GM18499 (cell line): ENCODE measurements at regions not wholly inside any gene's neighbourhood (a gene's known extent, or its start where the extent isn't known, plus 50 kb on each side); places are given as distances from the start of the nearest gene placed in this dataset.

Experiments used
- ATAC-seq: cut with Tn5 transposase; IDR thresholded peaks from one replicate; pipeline ENCODE4 v1.9.1; 2021; ENCODE audit warnings: moderate number of reproducible peaks; ENCODE audit not compliant: insufficient read depth, unreplicated experiment

GRCh38 chr6:119598883-119599282 lies 249.3 kb upstream of the MAN1A1 start:
- no peak for ATAC-seq

- no peak for ATAC-seq
Measured at GRCh38 chr6:119594907-119595306, 245.3 kb upstream of the MAN1A1 start.

DNA sequence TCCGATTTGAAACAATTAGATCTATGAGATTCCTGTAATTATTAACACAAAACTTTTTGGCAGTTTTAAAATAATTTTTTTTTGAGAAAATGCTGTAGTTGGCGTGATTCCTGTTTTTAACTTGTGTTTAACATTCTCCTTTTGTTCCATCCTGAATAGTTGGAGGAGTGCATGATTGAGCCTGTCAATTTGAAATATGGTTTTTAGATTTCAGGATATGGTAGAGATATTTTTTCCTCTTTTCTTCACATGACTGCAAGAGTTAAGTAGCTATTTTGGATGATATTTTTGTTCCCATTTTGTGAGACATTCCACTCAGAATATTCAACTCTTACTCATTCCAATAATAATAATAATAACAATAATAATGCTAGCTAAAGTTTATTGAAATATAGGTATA lies 241.7 kb upstream of the MAN1A1 start:
- ATAC-seq, result no peak

DNA sequence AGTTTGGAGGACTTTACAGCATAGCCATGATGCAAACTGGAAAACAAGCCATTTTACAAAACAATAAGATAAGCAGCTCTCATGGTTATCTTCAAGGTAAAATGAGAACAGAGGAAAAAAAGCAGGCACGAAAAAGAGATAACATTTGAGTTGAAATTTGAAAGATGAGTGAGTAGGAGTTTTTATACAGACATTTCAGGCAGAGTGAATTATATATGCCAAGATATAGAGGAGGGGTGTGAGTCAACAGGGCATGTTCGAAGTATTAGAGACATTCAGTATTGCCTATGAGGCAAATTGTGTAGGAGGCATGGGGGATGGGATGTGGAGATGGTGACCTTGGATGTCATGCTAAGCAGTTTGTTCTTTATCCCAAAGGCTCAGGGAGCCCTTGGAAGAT lies 240.5 kb upstream of the MAN1A1 start:
- no peak for ATAC-seq

DNA sequence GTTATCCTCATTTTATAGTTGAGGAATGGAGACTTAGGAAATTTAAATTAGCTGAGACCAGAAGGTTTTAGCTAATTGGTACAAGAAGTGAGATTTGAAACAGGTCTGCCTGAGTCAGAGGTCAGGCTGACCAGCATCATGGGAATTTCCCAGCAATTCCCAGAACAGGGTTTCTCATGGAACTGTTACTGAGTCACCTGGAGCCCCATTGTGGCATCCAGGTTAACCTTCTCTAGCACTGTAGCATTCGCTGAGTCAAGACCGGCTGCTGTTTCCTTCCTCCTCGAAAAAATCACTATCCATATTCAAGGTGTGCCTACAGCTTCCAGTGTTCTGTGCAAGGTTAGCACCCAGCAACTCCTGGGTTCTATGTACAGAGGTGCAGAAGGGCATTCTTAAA lies 238.0 kb upstream of the MAN1A1 start:
- no peak for ATAC-seq

GRCh38 chr6:119586250-119586882 lies 236.8 kb upstream of the MAN1A1 start:
- peak; percentile 91 for ATAC-seq

DNA sequence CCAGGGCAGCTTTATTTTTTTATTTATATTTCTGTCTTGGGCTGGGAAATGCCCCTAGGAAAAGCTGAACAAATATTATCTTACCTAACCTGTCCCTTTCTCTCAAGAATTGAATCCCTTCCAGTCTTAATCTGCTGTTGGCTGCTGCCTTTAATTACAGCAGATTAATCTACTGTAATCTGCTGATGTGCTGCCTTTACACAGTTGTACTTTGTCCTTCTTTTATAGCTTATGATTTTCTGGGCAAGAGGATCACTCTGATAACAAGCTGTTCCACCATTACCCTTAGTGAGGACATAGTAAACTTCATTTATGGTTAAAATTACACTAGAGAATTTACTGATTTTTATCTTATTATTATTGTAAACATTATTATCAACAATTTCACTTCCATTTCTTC lies 234.5 kb upstream of the MAN1A1 start:
- no peak for ATAC-seq

DNA sequence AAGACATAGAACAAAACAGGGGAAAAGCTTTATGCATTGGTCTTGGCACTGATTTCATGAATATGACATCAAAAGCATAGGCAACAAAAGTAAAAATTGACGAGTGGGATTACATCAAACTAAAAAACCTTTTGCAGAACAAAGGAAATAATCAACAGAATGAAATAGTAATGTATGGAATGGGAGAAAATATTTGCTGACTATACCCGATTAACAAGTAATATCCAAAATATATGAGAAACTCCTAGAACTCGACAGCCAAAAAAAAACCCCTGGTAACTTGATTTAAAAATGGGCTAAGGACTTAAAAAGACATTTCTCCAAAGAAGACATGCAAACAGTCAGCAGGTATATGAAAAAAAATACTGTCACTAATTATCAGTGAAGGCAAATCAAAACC lies 231.7 kb upstream of the MAN1A1 start:
- ATAC-seq, result no peak

DNA sequence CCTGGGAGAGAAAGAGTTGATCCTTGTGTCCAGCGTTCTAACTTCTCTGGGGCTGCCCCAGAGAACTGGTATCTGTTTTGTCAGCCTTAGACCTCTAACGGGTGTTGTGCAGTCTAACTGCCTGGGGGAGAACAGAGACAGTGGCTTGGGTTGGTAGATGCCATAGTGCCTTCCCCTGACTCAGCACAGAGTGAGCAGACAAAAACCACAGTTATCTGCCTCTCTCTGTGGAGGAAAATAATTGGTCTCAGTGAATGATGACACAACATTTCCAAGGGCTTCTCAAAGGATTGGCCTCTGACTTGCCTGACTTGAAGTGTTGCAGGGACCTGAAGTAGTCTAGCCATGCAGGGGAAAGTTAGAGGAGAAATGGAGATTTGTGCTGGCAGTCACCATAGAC lies 226.2 kb upstream of the MAN1A1 start:
- ATAC-seq, result no peak

DNA sequence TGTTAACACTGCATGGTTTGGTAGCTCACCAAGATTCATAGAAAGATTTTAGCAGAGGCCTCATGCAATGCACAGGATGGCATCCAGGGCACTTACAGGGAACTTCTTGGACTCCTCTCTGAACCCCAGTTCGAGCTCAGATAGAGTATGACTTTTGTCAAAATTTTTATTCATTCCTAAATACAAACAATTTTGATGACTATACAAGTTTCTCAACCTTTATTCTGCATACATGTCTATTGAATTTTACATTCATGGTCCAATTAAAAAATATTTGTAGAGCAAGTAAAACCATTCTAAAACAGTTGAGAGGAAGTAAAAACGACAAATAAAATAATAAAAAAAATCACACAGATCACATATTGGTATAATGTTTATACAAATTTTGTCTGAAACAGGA lies 219.0 kb upstream of the MAN1A1 start:
- no peak for ATAC-seq

- ATAC-seq, result no peak
Measured at GRCh38 chr6:119566546-119567260, 217.1 kb upstream of the MAN1A1 start.

GRCh38 chr6:119565893-119566292 lies 216.3 kb upstream of the MAN1A1 start:
- no peak for ATAC-seq

DNA sequence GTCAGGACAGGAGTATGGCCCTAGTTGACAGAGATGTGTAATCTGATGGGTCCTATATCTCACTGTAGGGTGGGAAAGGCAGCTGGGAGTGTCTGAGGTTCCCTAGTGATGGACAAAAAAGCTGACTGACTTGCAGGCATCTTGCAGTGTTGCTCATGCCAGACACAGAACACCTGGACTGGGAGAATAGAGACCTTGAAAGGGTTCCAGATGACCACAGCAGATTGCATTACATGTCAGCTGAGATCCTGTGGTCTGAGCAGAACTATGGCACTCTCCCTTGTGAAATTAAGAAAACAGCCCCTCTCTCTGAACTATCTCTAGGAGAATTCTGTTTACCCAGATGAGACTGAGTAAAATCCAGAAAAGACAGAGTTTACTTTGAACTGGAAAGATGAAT lies 212.6 kb upstream of the MAN1A1 start:
- no peak for ATAC-seq

DNA sequence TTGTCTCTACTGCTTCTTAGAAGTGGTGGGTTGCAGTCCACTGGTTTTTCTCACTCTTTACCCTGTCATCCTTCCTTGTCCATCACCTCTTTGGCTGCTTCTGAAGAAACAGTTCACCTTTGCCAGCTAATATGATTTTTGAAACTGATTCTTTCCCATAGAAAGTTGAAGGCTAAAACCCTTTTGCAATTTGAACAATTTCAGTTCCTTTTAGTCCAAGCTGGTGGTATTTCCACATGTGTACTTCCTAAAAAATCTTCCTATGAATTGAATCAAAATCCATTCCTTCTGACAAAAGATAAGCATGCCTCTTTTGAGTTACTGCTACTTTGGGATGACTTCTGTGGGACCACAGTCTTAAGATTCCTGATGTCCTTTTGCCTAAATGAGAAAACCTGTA lies 210.0 kb upstream of the MAN1A1 start:
- ATAC-seq, result no peak

DNA sequence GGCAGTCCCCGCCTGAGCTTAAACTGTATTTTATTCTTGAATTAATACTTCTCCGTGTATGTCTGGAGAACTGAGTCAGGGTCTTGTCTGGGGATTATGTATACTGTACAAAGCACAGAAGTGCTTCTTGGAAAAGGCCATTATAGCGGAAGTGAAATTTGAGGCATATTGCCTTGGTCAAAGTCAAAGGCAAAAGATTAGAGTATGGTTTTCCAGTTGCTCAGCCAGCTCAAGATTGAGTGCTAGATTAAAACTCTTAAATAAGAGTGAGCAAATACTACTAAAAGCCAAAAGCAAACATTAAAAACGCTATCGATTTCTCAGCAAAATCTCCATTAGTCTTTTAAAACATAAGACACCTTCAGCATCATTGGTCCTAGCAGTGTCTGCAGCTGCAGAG lies 207.7 kb upstream of the MAN1A1 start:
- ATAC-seq, result no peak

- ATAC-seq, result no peak
Measured at GRCh38 chr6:119552021-119552420, 202.5 kb upstream of the MAN1A1 start.

GRCh38 chr6:119547024-119547423 lies 197.5 kb upstream of the MAN1A1 start:
- no peak for ATAC-seq

DNA sequence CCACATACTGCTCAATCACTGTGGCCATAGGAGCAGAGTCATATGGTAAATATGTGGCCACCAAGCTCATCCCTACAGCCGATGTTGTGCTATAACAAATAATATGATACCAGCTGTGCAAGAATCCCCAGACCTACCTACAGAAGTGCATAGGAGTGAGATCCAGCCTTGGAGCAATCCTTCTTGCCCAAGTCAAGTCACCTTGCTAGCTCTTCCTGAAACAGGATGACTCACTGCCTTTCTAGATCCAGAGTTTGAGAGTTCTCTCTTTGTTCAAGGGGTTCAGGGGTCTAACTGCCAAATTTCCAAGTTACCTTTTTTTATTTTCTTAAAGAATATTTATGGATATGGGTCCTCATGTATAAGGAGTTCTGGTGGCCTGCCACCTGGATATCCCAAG lies 195.7 kb upstream of the MAN1A1 start:
- no peak for ATAC-seq

GRCh38 chr6:119544325-119545175 lies 195.0 kb upstream of the MAN1A1 start:
- no peak for ATAC-seq

- ATAC-seq, result no peak
Measured at GRCh38 chr6:119543332-119543731, 193.8 kb upstream of the MAN1A1 start.

- ATAC-seq, result no peak
Measured at GRCh38 chr6:119542037-119542436, 192.5 kb upstream of the MAN1A1 start.
